ENCODE measurements at regions not wholly inside any gene's neighbourhood (a gene's known extent, or its start where the extent isn't known, plus 50 kb on each side); places are given as distances from the start of the nearest gene placed in this dataset.

DNA sequence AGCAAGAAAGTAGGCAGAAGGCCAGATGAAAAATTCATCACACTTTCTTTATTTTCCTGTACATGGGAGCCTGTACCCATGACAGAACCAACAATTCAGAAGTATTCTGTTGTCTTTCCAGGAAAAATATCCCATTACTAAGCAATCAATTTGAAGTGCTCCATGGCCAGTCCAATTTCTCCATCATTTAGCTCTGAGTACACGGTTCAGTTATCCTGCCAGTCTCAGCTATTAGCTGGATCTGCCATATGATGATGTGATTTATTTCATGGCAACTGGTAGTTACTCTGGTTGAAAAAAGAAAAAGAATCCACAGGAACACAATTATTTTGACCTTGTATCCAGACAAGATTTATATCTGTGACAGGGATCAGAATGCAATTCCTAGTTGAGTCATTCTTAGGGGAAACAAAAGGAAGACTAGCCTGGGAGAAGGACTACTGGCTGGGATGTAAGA, 70.6 kb upstream of the GORAB start:
- no peak for DNase-seq

GRCh38 chr1:170461762-170462384, 70.1 kb upstream of the GORAB start:
- no peak for DNase-seq

DNA sequence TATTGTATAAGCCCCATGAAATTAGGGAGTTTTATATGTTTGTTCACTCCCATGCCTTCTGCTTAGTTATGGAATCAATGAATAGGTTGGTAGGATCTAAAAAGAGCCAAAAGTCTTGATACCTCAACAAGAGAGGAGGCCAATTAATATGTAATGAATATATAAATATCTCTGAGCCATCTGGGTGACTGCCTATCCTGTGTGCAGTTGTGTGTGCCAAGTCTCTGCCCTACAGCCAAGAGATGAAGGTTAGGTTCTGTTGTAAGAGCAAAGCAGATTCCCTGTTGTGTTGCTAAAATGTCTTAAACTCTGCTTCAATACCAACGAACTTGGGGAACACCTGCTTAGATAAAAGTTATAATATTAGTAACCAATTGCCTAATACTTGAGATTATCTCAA, 61.8 kb upstream of the GORAB start:
- no peak for DNase-seq

DNA sequence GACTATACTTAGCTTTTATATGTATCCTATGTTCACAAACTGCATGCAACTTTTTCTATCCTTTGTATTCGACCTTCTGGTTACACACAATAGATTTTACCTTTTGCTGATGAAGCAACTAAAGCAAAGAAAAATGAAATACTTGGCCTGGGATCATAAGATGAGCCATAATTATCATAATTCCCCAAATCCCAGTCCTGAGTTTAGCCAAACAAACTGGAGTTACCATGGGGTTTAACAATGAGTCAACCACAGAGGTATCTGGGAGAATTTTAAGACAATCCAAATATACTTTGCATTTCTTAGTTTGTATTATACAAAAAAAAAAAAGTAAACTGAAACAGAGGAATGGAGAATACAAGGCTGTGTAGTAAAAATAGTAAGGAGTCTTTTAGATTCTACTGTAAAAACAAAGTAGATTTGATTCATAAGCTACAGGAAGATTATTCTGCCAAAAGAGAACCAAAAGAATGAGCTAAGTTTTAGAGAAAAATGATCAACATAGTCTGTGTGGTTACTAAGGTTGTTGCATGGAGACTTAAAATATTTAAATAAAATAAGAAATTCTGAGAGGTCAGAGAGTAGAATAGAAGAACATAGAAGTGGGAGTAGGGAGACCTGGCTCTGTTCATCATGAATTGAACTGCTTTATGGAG, 60.4 kb upstream of the GORAB start:
- DNase-seq = no peak

- DNase-seq = no peak
Measured at GRCh38 chr1:170481000-170481399, 51.0 kb upstream of the GORAB start.
